CD4-positive, alpha-beta T cell treated with Interleukin-17A for 1 hour (primary cell): ENCODE measurements at regions not wholly inside any gene's neighbourhood (a gene's known extent, or its start where the extent isn't known, plus 50 kb on each side); places are given as distances from the start of the nearest gene placed in this dataset.

Experiments used
- DNase-seq: peaks from one replicate; pipeline ENCODE4 v3.0.0-alpha.2; 2020

DNA sequence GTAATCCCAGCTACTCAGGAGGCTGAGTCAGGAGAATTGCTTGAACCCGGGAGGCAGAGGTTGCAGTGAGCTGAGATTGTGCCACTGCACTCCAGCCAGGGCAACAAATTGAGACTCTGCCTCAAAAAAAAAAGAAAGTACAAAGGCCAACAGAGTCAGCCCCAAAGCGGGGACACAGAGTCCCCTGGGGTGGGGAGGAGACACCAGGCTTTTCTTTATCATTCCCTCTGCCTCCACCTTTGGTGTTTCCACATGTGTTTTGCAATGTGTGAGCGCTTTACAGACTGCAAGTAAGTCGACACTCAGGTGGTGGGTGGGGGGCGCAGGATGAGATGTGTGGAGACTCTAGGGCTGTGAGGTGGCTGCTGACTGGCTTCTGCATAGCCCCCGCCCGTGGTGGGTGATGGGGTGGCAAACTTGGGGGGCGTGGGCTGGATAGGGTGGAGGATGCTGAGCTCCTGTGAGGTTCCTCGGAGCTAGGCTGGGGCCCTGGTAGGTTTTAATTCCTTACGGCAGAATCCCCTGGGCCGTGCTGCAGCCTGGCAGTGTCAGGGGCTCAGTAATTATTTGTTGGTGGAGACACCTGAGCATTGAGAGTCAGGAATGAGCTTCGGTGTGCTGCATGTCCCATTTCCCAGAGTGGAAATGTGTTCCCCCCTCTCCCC is 177.2 kb downstream of the CTTN start:
- no peak for DNase-seq

DNA sequence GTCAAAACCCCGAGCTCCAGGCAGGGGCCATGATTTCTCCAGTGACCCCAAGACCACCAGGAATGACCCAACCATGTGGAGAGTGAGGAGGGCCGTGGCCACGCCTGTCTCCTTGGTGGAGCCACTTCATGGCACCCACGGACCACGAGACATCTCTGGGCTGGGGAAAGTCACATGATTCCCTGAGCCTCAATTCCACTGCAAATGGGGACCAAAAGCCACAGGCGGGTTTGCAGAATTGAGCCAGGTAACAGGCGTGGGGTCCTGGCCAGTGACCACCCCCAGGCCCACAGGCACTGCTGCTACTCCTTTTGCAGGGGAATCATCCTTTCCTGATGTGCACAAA is 178.9 kb downstream of the CTTN start:
- no peak for DNase-seq

DNA sequence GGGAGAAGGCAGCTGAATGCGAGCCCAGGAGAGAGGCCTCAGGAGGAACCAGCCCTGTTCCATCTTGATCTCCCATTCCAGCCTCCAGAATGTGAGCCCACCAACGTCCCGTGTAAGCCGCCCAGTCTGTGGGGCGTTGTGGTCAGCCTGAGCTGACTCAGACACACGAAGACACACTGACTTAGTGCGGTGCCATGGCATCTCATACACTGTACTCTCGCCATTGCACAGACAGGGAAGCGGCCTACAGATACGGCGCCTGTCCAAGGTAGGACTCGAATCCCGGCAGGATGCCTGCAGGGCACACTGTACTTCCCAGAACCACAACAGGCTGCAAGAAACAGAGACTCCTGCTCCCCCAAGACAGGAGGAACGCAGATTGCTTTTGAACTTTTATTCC is 179.6 kb downstream of the CTTN start:
- DNase-seq = no peak

DNA sequence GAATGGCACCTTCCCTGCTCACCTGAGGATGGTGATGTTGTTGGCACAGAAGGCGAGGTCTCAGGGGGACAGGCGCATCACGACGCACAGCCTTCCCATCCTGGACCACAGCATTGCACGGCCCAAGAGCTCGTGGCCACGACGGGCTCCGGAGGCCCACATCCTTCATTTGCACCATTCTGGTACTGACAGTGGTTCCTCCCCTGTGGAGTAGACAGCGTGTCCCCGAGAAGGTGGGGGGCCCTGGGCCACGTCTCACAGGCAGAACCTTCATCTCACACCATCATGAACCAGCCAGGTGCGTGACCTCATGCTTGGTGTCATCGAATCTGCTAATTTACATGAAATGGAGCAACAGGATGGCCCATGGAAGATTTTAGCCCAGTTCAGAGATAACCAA is 180.0 kb downstream of the CTTN start:
- DNase-seq = no peak

DNA sequence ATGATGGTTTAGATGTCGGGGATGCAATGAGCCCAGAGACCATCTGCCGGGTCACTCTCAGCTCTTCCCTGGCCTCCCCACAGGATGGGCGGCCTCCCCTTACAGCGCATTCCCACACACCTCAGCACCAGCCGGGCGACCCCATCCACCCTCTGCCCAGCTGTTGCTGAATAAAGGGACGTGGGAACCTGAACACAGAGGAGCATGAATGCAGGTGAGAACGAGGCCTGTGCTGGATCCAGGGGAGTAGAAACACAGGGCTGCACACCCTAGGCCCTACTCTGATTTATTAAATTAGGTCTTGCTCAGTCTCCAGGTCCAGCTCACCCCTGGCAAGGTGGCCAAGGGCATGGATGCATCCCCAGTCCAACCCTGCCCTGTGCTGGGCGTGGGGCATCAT is 180.5 kb downstream of the CTTN start:
- DNase-seq = no peak

DNA sequence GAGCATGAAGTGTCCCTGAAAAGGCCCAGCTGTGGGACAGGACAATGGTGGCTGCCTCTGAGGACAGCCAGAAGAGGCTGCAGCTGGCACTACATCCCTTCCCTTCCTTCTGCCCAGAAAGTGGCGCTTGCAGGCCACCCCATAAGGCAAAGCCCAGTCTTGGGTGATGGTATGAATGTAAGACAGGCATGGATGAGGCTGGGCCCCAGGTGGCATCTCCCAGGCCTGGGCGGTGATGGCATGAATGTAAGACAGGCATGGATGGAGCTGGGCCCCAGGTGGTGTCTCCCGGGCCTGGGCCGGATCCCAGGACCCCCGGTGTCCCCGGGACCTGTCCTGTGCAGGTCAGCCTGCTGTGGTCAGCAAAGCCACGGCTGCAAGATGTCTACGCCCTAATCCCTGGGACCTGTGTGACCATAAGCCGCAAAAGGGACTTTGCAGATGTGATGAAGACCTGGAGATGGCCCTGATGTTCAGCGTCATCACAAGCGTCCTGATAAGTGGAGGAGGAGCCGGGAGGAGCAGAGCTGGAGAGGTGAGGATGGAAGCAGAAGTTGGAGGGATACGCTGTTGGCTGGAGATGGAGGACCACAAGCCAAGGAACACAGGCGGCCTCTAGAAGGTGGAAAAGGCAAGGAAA is 181.1 kb downstream of the CTTN start:
- DNase-seq = no peak

DNA sequence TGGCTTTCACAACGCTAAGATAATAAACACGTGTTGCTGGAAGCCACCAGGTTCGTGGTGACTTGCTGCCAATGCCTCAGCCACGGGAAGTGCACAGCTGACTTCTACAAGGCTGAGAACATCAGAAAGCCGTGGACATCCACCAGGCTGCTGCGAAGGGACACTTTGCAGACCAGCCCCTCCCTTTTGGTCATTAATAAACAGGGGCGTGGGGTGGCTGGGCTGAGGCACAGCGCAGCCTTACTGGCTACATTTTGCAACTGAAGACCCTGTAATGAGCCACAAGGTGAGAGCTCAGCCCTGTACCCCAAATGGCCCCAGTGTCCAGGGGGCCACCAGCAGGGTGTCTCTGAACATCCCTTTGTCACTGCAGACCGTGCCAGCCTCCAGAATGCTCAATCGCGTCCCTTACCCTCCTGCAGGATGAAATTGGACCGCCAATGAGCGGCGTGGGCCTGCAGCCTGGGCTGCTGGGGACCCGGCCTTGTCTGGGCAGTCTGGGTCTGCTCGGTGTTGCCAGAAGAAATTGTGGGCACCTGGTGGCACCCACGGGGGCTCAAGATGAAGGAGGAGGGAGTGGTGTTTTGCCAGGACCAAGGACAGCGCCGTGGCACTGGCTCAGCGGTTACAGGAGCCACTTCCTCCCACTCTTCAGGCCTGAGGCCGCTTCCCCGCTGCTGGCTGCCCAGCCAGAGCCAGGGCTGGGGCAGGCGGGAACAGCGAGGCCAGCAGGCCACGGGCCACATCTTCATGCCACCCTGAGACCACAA is 181.9 kb downstream of the CTTN start:
- no peak for DNase-seq

DNA sequence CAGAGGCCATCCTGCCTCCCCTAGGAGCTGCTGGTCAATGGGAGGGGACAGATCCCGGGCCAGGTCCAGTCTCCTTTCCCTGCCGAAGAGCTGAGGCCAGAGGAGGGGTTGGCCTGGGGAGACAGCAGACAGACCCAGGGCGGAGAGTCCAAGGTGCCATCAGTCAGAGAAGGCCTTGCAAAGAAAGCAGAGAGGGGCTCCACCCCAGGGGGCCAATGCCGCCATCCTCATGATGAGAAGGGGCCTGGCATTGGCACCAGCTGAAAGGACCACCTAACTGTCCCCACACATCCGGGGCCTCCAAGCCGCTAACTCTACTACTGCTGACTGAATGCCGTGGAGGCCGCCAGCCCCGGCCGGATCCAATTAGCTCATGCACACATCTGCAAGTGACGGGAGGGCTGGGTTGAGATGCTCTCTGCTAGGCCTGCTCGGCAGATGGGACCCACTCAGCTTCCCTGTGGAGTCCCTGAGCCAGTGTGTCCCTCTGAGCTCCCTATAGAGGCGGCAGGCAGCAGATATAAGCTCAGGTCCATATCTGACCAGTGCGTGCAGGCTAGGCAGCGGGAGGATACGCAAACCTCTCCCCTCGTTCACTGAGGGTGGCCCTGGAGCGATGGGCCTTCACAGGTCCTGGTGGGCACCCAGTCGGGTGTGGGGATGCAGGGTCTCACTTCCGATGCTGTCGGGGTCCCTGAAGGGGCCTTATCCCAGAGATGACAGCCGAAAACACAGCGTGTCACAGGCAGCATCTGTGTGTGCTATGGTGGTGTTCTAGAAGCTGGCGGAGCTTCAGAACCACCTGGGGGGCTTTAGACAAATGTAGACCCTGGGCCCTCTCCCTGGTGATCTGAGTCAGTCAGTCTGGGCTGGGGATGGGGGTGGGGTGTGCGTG is 183.9 kb downstream of the CTTN start:
- DNase-seq = no peak

DNA sequence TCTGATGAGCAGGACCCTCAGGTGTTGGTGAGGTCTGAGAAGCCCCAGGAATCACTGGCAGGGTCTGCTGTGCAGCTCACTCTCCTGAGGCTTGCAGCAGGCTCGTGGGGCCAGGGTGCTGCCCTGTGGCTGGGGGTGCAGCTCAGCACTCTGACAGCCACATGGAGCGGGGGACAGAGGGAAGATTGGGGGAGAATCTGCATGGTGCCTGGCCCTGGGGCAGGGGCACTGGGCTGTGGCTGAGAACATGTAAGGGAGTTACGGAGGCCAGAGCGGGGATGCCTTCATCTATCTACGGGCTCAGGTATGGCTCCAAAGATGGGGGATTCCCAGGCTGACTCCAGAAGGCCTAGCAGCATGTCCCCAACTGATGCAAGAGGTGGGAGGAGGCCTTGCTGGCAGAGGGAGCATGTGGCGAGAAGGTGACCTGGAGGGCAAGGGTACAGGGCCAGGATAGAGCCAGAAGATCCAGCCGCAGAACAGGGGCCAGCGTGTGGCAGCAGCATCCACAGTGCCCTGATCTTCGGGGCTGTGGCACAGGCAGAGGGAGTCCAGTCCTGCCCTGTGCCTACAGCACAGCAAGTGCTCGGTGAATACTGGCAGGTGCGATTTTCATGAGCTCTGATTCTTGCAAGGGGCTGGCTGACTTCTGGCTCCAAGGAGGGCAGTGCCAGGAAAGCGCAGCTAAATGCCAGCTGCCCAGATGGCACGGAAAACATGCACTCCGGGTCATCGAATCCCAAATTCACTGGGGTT is 184.7 kb downstream of the CTTN start:
- DNase-seq = no peak

DNA sequence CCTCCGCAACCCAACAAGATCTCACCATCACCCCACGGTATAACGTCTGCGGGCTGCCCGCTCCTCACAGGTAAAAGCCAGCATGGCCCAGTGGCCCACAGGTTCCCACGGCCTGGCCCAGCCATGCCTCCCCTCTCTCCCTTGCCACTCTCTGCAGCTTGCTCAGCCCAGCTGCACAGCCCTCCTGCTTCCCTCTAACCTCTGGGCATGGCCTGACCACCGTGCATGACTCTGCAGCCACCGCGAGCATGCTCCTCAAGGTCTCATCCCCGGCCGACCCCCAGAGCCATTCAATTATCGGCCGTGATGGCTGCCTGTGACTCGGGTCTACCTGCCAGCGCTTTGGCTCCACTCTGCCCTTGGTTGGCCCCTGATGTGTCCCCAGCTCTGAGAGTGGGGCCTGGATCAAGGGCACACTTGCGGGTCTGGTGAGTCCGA is 185.5 kb downstream of the CTTN start:
- no peak for DNase-seq

DNA sequence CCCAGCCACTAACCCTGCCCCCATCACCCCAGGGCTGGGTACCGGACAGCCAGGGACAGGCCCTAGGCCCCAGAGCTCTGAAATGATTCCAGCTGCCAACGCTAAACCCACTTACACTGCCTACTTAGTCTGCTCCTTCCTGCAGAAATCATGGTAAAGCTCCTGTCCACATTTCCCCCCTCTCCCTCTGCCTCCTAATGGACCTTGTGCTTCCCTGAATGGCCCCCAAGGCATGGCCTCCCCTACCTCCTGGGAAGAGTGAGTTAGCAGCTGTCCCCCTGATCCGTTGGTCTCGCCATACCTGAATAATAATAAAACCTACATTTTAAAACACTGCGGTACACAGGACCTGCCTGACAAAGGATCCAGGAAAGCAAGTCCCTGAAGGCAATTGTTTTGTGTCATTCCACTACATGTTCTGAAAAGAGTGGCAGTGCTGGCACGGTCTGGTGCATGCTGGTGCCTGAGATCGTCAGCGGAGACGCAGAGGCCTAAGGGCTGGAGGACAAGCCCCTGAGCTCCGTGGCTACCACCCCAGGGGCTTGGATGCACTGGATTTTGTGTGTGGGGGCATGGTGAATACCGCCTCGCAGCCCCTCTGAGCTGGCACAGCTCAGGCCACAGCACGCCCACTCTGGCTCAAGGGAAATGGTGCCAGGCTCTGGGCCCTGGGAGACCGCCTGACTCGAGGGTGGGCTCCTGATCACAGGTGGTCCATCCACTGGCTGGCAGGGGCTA is 186.3 kb downstream of the CTTN start:
- DNase-seq = no peak

DNA sequence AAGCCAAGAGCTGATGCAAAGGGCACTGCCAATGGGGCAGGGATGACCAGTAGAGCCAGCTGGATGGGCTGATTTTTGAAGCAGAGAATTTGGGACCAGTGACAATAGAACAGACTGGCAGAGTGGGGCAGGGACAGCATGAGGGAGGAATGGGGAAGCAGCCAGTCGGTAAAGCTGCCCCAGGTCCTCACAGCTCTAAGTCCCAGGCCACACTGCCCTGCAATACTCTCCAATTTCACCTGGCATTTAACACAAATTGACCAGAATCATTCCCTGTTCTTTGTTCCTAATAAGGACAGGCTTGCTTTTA is 186.9 kb downstream of the CTTN start:
- DNase-seq = no peak

DNA sequence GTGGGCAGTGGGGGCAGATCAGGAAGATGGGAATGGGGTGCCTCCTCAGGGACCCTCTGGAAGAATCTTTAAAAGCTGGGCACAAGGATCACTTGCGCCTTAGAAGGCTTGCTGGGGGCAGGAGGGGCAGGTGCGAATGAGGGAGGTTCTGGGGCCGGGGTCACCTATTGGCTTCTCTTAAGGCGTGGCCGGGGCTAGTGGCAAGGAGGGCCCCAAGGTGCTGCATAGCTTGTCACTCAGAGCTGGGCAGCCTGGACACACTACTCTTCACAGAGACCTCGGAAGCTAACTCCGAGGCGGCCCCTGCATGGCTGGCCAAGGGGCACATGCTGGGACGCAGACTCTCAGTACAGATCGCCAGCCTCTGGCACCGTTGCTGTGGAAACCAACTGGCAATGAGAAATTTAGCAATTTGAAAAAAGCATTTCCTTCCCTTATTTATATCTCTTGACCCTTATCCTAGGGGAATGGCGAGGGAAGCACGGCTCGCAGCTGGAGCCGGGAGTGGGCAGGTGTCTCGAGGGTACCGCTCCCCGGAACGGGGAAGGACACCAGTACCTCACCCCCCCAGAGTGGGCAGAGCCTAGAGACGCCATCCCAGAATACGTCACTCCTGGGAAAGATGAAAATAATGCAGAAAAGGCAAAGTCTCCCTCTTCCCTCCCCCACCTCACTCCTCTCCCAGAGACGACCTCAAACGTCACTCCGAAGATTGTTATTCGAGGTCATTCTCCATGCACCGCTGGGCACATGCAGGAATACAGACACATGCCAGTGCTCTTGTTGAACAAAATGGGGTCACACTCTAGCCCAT is 188.1 kb downstream of the CTTN start:
- DNase-seq = no peak

DNA sequence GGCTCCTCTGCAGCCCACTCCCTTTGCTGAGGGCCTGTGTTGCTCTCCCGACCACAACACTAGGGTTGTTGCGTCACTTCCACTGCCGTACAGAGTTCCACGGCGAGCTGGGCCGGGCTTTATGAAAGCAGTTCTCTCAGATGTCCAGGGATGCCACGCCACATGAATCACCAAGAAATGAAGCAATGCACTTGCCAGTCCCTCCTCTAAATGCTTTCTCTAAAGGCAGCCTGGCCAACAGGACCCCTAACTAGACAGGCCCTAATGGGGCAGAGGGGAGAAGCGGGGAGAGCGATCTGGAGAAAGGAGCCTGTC is 188.7 kb downstream of the CTTN start:
- DNase-seq = no peak

DNA sequence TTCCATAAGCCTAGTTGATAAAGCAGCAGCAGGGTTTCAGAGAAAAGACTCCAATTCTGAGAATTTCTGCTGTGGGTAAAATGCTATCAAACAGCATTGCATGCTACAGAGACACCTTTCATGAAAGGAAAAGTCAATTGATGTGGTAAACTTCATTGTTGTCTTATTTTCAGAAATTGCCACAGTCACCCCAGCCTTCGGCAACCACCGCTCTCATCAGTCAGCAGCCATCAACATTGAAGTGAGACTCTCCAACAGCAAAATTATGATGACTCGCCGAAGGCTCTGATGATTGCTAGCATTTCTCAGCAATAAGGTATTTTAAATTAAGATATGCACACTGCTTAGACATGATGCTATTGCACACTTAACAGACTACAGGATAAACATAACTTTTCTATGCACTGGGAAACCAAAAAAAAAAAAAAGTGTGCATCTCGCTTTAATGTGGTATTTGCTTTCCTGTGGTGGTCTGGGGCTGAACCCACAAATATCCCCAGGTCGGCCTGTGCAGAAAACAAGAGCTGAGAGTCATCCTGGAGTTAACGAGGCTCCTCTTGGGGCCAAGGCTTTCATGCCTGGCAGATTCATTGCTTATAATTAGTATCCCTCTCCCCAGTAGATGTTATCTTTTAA is 192.1 kb downstream of the CTTN start:
- peak; percentile 2 for DNase-seq

DNA sequence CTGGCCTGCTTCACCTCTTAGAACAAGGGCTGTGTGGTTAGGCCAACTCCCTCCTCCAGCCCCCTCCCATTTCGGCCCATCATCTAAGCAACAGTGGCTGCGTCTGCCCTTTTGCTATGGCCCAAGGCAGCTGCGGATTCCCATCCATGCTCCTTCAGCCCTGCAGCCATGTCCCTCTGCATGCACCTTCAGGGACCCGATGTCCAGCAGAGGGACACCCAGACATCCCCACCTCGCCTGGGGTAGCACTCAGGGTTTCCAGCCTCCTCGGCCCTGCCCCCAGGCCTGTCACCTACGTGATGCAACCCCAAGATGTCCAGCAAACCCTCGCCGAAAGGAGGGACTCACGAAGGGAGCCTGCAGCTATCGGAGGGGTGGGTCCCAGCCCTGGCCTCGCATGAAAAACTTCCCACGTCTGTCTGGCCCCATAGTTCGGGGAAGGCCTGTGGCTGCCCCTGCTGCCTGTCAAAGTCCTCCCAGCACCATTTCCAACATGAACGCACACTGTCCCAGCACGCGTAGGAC is 194.4 kb downstream of the CTTN start:
- no peak for DNase-seq

DNA sequence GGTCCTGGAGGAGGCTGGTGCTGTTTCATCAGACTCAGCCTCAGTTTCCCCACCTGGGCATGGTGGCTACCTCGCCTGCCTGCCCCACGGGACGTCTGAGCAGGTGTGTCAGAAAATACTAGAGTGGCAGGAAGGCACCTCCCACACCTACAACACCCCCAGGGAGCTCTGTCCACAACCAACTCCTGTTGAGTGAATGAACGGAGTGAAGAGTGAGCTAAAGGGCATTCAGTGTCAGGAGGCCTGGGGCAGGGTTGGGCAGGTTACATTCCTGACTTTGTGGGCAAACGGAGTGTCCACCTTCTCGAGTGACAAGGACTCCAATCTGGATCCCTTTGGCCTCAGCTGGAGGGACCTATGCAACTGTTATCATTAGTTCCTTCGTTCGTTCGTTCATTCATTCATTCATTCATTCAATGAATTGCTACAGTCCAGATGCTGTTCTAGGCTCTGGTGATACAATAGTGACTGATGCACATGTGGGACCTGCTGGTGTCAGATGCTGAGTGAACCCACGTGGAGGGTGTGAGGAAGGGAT is 195.2 kb downstream of the CTTN start:
- DNase-seq = no peak

DNA sequence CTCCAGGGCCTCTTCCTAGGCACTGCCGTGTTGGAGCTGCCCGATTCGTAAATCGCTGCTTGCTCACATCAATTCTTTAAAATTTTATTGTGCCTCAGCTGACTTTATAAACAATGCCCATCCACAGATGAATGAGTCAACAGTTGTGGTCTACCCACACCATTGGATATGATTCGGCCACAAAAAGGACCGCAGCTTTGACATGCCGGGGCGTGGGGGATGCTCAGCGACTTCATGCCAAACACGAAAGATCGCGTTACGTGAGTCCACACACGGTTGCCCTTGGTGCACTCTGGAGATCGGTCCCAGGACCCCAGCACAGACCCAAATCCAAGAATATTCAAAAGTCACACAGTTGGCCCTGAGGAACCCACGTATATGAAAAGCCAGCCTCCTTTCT is 195.7 kb downstream of the CTTN start:
- DNase-seq = no peak

DNA sequence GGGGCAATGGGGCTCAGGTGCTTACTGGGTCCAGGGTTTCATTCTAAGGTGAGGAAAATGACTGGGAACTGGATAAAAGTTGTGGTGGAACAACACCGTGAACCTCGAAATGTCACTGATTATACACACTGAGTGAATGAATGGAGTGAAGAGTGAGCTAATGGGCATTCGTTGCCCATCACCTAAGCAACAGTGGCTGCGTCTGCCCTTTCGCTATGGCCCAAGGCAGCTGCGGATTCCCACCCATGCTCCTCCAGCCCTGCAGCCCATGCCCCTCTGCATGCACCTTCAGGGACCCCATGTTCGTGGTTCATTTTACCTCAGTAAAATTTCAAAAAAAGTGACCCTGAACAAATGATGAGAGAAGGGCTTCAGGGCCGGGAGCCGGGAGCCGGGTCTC is 196.3 kb downstream of the CTTN start:
- no peak for DNase-seq

DNA sequence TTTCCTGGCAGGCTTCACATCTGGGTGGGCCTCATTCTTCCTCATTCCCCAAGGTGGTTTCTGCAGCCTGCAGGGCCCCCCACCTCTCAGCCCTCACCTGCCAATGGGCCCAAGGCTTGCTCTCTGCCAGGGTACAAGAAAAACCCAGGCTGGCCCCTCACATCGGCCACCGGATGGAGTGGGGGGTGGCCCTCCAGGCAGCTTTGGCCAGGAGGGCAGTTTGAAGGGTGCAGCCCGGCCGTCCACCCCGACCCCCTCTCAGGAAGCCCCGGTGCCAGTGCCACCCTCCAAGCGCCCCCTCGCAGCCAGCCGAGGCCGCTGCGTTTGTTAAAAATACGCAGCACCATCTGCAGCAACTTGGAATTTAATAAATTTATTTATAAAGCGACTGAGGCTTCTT is 196.7 kb downstream of the CTTN start:
- no peak for DNase-seq
